Posterior cingulate gyrus (tissue), 11 donors: ENCODE measurements at regions not wholly inside any gene's neighbourhood (a gene's known extent, or its start where the extent isn't known, plus 50 kb on each side); places are given as distances from the start of the nearest gene placed in this dataset.

Experiments used
- DNase-seq, 10 donors: peaks; one replicate each; pipeline versions ENCODE4 v3.0.0 to v3.0.0-alpha.2; 2020 to 2021; ENCODE audit warnings: mixed read lengths in 3 of 10
- intact Hi-C: fragments of 100-400 bp; cut with DNase I; formaldehyde crosslinking; loops from one replicate; pipeline ENCODE4 v1.15.1; 2023

DNA sequence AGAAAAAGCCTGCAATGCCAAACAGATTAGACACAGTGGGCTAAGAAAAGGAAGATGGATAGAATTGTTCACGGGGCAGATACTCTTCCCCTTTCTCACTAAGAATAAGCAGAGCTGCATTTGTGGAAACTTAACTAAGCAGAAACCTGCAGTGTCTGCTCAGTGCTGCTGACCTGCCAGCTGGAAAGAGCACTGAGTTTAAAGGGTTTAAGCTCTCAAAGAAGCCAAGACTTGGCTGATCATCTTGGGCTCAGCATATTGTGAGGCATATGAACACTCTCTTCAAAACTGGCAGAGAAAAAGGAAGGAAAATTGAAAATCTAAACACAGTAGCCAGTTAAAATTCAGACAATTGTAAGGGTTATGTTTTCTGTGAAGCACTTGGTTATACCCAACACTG is 711.1 kb upstream of the EPHA7 start:
- intact Hi-C loops: no loop called here
- no peak for DNase-seq

DNA sequence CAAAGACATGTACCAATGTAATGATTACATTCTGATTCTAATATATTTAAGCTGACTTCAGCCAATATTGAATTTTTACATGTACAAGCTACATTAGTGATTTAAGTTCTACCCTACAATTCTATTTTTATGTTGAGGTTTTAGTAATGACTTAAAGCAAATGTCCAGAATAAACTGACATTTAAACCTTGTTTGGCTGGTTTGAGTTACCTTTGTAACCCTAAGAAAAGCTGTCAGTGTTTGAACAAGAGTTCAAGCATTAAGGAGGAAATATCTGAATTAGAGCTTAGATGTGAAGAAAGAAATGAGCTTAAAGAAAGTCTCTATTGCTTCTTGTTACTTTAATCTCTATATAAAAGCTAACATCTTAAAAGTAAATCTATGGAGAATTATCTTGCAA is 710.6 kb upstream of the EPHA7 start:
- no peak for DNase-seq
- intact Hi-C loops: no loop called here

DNA sequence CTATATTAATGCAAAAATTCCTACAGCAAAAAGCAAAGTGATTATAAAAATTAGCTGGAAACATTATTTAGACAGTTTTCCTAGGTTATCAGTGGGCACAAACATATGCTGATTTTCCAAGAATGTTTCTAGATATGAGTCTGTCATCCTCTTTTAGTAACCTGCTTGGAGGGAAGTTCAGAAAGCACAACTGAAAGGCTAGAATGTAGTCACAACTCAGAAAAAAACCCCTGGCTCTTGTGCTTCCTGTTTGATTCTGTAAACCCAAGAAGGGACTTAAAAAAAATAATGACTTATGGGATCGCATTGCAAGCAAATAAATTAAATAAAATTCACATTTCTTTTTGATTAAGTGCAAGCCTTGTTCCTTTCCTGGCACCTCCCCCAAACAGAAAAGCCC is 708.4 kb upstream of the EPHA7 start:
- no peak for DNase-seq
- intact Hi-C loops: no loop called here

DNA sequence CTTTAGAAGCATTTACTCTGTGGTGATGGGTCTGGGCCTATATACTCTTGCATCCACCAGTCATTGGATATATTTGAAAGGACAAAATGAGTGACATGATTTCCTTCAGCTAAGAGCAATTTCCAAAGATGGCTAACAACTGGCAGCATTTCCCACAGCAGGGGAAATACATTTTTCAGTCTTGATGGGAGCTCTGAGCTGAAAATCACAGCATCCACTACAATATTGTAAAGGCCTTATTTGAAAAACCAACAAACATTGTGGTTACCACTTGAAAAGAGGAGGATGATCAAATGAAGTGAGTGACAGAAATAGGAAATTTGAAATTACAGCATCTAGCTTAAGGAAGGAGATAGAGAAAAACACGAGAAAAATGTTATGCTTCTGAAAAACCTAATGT is 705.0 kb upstream of the EPHA7 start:
- intact Hi-C loops: no loop called here
- no peak for DNase-seq

DNA sequence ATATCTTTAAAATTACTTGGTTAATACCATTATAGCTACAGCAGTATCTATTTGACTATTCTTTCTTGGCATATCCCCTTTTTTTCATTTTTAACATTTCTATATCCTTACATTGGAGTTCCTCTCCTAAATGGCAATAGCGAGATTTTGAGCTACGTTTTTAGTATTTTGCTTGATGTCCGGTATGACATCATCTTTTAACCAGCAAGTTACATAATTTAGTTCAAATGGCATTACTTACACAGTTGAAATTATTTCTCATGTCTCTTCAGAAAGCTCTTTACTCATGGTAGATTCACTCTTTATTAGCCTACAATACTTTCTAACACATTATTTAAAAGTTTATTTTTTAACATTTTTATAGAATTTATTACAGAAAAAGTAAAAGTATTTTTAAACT is 701.7 kb upstream of the EPHA7 start:
- no peak for DNase-seq
- intact Hi-C loops: no loop called here

DNA sequence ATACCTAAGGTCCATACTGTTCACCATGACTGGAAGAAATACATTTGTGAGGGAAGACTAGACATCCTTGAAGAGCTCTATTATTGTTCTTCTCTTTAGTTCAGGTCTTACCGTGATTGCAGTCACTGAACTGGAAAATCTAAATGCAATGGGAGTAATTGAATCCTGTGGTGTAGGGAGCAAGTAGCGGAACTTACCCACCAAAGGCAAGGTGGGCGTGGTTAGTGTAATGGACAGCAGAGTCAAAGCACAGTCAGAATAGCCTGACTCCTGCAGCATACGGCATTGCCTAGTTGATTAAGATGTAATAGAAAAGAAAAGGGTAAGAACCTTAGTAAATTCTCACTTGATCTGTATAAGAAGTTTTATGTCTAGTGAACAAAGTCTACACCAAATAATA is 679.7 kb upstream of the EPHA7 start:
- intact Hi-C loops: no loop called here
- DNase-seq: no peak

DNA sequence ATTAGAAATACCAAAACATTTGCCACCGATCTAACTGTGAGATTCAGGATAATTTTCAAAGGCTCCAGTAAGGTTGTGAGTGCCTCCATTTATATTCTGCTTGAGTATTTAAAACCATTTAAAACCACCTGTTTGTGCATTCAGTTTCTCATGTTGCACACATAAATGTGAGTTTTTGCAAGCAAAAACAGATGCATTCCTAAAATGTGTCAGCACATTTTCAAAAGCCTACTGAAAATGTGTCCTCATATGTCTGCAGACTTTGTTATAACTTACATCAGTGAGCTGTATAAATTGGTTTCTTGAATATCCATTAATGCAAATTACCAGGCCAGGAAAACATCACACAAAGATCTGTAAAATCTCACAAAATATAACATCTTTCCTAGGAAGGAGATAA is 676.6 kb upstream of the EPHA7 start:
- intact Hi-C loops: no loop called here
- no peak for DNase-seq

DNA sequence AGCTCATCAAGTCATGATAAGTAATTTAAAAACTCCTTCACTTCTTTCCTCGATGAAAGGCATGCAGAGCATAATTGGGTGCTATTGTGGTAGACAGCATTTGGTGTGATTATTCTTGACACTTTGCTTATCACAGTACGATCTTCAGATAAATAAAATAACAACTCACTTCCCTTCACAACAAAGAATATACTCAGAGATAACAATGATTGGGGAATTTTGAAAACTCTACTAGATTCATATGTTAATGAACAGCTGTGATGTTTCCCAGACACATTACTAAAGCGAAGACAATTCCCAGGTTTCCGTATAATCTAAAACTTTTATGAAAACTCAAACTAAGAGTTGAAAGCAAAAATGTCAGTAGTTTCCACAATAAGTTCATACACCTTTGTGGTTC is 670.6 kb upstream of the EPHA7 start:
- intact Hi-C loops: no loop called here
- no peak for DNase-seq

DNA sequence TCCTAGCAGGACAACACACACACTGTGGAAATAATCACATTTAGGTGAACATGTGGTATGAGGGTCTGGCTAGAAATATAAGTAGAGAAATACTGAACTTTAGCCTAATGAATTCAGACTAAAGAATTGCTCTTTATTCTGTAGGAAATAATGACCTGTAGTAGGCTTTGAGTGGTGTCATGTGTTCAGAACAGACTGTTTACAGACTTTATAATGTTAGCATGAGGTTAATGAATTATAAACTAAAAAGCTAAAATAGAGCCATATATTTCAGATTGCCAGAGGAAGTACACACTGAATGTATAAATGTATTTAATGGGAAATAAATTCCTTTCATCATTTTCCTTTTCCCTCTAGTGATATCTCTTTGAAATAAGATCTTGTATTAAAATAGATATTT is 669.5 kb upstream of the EPHA7 start:
- intact Hi-C loops: no loop called here
- DNase-seq: no peak

DNA sequence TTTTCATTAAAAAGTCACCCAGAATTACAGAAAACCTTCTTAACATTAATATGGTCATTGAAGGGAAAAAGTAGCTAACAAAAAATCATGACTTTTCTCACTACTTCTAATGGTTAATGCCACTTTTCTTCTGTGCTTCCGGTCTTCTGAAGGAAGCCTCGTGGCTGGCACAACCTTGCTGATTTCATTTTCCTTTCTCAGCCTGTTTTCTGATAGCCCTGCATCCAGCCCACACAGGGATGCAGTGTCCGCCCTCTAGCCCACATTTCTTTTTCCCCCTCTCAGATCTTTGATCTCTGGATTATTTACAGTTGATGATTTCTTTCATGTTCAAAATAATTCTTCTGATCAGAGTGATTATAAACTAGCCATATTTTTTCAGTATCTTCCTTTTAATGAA is 655.4 kb upstream of the EPHA7 start:
- no peak for DNase-seq
- intact Hi-C loops: no loop called here

DNA sequence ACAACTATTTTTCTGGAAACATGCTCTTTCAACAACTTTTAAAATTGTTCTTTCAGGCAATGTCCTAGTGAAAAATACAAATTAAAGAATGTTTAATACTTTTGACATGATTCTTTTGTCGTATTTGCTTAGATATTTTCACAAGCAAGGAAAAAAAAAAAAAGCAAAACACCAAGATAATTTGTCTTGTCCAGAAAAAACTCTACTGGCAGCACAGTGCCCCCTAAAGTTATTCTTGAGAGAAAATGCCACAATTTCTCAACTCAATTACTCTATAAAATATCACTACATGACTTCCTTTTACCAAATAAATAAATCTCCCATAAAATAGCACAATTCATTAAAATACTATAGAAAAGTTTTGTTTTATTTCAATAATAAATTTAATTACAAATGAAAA is 652.5 kb upstream of the EPHA7 start:
- no peak for DNase-seq
- intact Hi-C loops: no loop called here

DNA sequence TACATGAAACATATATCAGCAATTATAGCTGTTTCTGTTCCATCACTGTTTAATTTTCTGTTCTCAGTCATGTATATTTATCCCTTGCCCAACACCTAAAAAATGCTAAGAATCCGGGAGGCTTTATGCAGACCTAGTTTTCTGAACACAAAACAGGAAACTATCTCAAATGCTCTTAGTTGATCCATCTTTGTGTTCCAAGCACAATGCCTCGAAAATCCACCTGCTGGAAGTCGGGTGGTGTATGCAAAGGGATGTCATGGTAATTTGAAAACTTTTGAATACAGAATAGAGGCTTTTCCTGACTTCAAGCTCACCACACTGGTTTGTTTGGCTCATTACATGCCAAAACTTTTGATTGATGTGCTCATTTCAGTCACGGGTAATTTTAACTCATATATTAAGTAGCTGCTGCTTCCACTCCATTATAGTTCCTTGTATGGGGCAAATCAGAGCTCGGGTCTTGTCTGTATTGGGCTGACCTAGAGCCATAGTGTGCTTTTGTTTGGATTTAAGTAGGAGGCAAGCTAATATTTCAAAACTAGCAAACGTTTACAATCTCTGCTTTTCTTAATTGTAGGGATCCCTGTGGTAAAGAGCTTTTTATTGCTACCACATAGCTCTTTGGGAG is 646.5 kb upstream of the EPHA7 start:
- intact Hi-C loops: no loop called here
- no peak for DNase-seq

DNA sequence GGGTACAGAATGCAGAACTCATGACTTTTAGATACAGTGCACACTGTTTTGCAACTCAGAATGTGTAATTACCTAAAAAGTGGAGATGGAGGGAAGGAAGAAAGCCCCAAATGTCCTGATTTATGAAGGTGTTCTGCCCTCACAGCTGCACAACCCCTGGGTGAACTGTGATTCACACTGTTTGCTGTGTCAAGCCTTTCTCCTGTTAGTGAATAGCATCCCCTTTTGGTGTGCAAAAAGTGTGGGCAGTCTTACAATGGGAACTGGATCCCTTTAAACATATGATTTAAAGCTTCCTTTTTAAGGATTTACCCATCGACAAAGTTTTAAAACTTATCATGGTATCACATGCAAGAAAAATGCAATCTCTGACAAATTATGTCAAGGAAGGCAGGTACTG is 633.4 kb upstream of the EPHA7 start:
- no peak for DNase-seq
- intact Hi-C loops: no loop called here

DNA sequence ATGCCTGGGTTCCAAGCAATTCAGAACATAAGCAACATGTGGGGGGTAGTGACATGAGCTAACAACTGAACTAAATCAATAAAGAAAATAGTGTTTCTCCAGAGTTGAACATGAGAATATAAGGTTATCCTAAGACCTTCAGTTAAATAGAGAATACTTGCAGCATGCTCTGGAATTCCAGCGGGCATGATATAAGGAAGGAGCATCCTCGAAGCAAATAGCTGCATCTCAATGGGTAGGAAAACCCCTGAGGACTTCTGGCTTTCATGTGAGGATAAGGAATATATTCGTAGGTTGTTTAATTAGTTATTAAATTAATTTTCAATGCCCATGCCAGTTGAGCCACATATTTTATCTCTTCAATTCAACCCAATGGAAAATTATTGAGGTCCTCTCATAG is 631.2 kb upstream of the EPHA7 start:
- no peak for DNase-seq
- intact Hi-C loops: no loop called here

DNA sequence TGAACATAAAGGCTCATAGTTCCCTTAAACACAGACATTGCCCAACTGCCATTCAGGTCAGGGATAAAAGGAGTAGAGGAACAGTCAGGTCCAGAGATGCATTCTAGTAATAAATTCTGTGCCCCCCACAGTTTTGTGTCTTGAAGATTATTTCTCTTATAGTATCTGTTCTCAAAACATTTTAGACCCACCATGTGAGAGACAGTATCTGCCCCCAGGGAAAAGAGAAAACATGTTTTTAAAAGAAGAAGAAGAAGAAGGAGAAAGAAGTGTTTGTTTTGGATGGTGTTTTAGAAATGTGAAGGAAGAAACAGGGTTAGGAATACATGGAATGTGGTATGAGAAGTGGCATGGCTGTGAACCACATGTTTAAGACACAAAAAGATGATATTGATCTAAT is 629.6 kb upstream of the EPHA7 start:
- intact Hi-C loops: no loop called here
- no peak for DNase-seq

DNA sequence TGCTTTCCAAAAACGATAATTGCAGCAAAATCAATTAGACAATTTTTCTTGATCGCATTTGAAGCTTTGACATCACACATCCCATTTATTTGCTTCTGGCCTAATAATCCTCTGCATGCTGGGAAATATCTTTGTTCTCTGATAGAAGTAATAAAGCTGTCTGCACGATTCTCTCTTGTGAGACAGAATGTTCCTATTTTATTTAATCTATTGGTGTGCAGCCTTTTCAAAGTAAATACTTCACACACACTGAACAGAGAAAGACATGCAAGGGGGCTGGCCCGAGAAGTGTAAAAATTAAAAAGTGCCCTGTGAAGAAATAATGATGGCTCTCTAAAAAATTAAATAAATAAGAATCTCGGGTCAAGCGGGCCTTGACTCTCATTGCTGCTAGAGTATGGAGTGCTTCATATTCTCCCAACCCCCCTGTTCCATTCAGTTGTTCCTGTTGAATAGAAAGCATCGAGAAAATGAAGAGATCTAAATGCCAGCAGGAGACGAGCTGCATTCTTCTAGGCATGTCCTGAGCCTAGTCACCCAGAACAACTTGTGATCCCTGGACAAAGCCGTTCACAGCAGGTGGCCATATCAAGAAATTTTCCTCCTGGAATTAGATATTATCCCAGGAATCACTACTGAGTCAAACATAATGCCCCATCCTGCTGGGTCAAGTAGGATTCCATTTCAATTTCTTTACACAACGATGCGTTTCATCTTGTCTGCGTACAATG is 625.9 kb upstream of the EPHA7 start:
- intact Hi-C loops: no loop called here
- no peak for DNase-seq

DNA sequence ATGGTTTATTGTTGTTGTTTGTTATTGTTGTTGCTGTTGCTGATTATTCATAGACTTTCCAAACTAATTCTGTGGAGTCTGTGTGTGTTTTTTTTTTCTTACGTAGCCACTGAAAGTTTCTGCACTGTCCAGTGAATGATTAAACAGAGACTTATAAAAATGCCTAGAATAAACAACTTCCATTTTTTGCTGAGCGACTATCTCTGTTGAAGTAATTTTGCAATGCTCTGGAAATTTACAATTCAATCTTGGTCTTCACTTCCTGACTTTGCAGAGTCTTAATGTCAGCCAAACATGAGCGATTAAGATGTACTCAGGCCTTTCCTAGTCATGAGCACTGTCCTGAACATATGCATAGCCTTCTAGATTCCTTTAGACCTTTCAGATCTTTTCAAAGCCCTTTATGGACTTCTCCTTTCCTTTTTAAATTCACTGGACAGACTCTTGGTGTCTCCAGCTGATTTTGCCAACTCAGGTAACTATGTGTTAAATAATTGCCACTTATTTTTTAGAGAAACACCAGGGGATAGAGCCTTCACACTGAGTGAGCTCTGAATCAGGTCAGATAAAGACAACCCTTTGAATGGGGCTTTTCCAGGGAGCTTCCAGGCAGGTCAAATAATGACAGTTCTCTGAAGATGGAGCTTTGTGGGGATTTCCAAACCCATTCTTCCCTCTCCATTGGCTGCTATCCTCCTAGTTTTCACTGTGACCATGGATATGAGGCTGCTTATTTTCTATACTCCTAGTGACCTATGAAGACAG is 622.8 kb upstream of the EPHA7 start:
- no peak for DNase-seq
- intact Hi-C loops: no loop called here

DNA sequence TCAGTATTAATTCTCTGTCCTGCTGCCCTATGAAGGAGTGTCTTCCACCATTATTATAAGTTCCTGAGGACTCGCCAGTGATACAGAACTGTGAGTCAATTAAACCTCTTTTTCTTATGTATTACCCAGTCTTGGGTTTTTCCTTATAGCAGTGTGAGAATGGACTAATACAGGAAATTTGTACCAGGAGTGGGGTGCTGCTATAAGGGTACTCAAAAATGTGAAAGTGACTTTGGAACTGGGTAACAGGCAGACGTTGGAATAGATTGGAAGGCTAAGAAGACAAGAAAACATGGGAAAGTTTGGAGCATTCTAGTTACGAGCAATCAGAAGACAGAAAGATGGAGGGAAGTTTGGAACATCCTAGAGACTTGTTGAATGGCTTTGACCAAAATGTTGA is 616.7 kb upstream of the EPHA7 start:
- intact Hi-C loops: no loop called here
- no peak for DNase-seq

DNA sequence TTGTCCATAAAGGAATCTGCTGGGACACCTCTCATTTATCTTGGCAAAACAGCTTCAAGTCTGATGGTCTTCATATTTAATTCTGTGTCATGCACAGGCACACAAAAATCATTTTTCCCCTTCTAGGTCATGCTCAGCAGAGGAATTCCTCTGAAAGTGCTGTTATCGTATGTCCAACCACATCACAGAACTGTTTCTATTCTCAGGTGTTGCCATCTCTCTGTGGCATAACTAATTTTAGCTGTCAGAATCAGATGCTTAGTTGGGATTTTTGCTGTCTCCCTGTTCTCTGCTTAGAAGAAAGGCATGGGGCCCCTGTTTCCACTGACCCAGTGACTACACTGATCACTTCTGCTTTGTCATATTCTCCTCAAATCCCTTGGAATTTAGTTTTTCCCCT is 608.0 kb upstream of the EPHA7 start:
- intact Hi-C loops: no loop called here
- no peak for DNase-seq

DNA sequence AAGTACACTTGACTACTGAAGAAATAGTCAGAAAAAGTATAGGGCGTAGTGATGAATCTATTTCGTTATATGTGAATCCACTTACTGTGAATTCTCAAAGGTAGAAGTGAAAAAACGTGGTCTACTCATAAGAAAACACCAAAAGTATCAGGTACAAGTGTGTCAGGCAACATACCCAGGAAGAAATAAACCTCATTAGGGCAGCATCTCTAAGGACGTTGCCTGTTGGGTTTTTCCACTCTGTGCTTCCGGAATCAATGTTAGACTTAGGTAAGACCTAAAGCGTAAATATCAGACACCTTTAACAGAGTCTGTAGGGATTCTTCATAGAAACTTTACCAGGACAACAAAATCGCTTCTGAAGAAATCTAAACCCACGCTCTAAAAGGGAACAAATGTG is 607.2 kb upstream of the EPHA7 start:
- DNase-seq: no peak
- intact Hi-C loops: no loop called here

DNA sequence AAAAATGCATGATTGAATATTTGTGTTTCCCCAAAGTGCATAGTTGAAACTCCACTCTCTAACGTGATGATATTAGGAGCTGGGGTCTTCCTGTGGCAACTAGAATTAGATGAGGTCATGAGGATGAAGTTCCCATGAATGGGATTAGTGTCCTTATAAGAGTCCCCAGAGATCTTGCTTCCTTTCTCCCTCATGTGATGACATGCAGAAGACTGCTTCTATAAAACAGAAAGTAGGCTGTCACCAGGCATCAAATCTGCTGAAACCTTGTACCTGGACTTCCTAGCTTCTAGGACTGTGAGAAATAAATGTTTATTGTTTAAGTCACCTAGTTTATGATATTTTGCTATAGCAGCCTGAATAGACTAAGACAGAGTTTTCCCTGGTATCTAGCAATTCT is 586.5 kb upstream of the EPHA7 start:
- no peak for DNase-seq
- intact Hi-C loops: no loop called here

DNA sequence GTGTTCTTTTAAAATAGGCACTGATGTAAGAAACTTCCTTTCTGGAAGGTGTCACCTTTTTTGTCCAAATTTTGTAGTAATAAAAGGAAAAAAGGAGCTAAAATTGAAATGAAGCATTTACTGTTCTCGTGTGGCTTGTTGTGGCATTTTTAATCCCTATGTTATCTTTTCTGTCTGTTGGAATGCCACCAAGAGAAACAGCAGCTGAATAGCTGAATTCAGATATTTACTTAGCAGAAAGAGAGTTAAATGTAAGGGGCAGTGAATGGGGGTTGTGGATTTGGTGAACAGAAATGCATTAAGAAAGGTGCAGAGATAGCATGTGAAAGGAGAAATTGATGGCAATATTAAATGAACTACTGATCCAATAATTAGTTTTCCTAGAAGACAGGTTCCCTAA is 573.6 kb upstream of the EPHA7 start:
- intact Hi-C loops: no loop called here

More for the DNA sequence above, 573.6 kb upstream of the EPHA7 start:
- no peak for DNase-seq
